HEK293T (cell line): ENCODE measurements at regions not wholly inside any gene's neighbourhood (a gene's known extent, or its start where the extent isn't known, plus 50 kb on each side); places are given as distances from the start of the nearest gene placed in this dataset.

Experiments used
- BHLHE40 ChIP-seq: fragments of 450-650 bp; IDR thresholded peaks from 2 replicates; pipeline ENCODE4 v1.6.1; 2016; ENCODE audit warnings: mild to moderate bottlenecking, moderate library complexity, borderline replicate concordance
- ELF4 ChIP-seq: fragments of 450-650 bp; IDR thresholded peaks from 2 replicates; pipeline ENCODE4 v1.6.1; 2017; ENCODE audit warnings: antibody characterized with exemption
- FOXA1 ChIP-seq: fragments of 450-650 bp; IDR thresholded peaks from 2 replicates; pipeline ENCODE4 v1.6.1; 2016; ENCODE audit warnings: mild to moderate bottlenecking
- HDGF ChIP-seq: fragments of 450-650 bp; IDR thresholded peaks from 2 replicates; pipeline ENCODE4 v1.6.1; 2017; ENCODE audit warnings: antibody characterized with exemption, borderline replicate concordance
- NFRKB ChIP-seq: fragments of 450-650 bp; IDR thresholded peaks from 2 replicates; pipeline ENCODE4 v1.6.1; 2016; ENCODE audit warnings: mild to moderate bottlenecking, moderate library complexity
- SP1 ChIP-seq: fragments of 450-650 bp; IDR thresholded peaks from 2 replicates; pipeline ENCODE4 v1.6.1; 2017
- ZNF384 ChIP-seq: fragments of 450-650 bp; IDR thresholded peaks from 2 replicates; pipeline ENCODE4 v1.6.1; 2016

GRCh38 chr10:3270577-3271316 is 98.2 kb upstream of the PITRM1 start:
- TF ChIP-seq SP1 (no peak), HDGF (no peak), FOXA1 (no peak), BHLHE40 (no peak), ZNF384 (no peak), NFRKB (no peak), ELF4 (no peak)
